ENCODE measurements at regions not wholly inside any gene's neighbourhood (a gene's known extent, or its start where the extent isn't known, plus 50 kb on each side); places are given as distances from the start of the nearest gene placed in this dataset.

DNA sequence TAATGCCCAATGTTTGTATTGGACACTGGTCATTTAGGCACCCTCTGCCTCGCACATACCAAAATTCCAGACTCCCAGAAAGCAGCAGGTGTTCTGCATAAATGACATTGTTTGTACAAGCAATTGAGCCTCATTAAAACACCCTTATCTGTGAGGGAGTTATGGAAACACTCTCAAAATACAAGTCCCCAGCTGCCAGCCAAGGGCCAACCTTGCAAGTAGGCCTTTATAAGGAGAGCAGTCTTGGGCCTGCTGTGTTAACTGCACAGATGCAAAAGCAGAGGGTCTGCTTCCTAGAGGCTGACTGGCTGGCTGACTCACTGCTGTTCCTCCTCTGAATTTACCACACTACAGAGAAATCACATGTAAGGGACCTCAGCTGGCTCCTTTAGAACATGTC, 150.4 kb upstream of the HMGN3 start:
- POLR2A ChIA-PET, result no interaction called here
- H3K27ac ChIP-seq (ENCODE audit: low read depth, low read length), result no peak overlapping the region
- no peak overlapping the region for H3K4me3 ChIP-seq (ENCODE audit: low read depth, low read length)
- H3K9me3 ChIP-seq (ENCODE audit: control insufficient read depth, insufficient read depth, low read length), result no peaks in the 10 kb centered on the region
- TF ChIP-seq, protein P1, sequence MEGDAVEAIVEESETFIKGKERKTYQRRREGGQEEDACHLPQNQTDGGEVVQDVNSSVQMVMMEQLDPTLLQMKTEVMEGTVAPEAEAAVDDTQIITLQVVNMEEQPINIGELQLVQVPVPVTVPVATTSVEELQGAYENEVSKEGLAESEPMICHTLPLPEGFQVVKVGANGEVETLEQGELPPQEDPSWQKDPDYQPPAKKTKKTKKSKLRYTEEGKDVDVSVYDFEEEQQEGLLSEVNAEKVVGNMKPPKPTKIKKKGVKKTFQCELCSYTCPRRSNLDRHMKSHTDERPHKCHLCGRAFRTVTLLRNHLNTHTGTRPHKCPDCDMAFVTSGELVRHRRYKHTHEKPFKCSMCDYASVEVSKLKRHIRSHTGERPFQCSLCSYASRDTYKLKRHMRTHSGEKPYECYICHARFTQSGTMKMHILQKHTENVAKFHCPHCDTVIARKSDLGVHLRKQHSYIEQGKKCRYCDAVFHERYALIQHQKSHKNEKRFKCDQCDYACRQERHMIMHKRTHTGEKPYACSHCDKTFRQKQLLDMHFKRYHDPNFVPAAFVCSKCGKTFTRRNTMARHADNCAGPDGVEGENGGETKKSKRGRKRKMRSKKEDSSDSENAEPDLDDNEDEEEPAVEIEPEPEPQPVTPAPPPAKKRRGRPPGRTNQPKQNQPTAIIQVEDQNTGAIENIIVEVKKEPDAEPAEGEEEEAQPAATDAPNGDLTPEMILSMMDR (IDR thresholded peaks at IDR 0.05; ENCODE audit: low read depth, low read length), result no peak
- CTCF ChIA-PET, result no interaction called here
- no peak for DNase-seq (ENCODE audit: low read depth, low spot score)
- H3K27me3 ChIP-seq (ENCODE audit: control insufficient read depth, insufficient read depth, low read length), result no peaks in the 10 kb centered on the region

DNA sequence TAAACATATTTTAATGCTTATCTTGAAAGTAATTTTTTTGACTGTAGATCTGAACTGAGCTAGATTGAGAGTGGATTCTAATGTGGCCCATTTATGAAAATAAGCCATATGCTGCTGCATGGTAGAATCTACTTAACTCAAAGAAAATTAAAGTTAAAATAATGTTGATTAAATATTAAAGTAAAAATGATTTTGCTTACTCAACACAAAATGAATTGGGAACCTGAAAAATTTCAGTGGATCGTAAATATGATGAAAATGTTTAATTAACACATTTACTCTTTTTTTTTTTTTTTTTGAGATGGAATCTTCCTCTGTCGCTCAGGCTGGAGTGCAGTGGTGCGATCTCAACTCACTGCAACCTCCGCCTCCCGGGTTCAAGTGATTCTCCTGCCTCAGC, 144.5 kb upstream of the HMGN3 start:
- DNase-seq (ENCODE audit: low read depth, low spot score), result no peak
- Histone ChIP-seq H3K4me3 (ENCODE audit: low read depth, low read length) (no peak overlapping the region), H3K27me3 (ENCODE audit: control insufficient read depth, insufficient read depth, low read length) (no peaks in the 10 kb centered on the region), H3K9me3 (ENCODE audit: control insufficient read depth, insufficient read depth, low read length) (no peaks in the 10 kb centered on the region), H3K27ac (ENCODE audit: low read depth, low read length) (no peak overlapping the region)
- POLR2A ChIA-PET, result no interaction called here
- CTCF ChIA-PET, result no interaction called here
- TF ChIP-seq, protein P1 (IDR thresholded peaks at IDR 0.05; ENCODE audit: low read depth, low read length), result no peak

DNA sequence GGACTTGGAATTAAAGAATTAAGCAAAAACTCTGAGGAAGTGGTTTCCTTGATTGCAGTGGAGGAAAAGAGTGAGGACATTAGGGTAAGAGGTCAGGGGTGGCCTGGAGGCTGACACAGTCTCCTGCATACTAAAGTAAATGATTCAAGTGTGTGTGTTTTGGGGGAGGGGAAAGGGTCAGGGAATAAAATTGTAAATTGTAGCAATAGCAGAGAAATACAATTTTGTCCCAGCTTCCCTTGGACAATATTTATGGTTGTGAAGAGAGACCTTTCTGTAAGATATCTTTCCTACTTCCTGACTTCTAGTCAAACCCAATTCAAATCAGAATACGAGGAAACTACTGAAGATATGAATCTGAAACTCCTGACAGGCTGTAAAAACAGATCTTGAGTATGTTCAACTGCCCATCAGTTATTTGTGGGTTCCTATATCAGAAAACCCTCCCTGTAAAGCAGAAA, 143.4 kb upstream of the HMGN3 start:
- ChIA-PET POLR2A (no interaction called here), CTCF (no interaction called here)
- no peak for DNase-seq (ENCODE audit: low read depth, low spot score)
- H3K9me3 ChIP-seq (ENCODE audit: control insufficient read depth, insufficient read depth, low read length), result no peaks in the 10 kb centered on the region
- no peak overlapping the region for H3K4me3 ChIP-seq (ENCODE audit: low read depth, low read length)
- TF ChIP-seq, protein P1 (IDR thresholded peaks at IDR 0.05; ENCODE audit: low read depth, low read length), result no peak
- H3K27me3 ChIP-seq (ENCODE audit: control insufficient read depth, insufficient read depth, low read length), result no peaks in the 10 kb centered on the region
- no peak overlapping the region for H3K27ac ChIP-seq (ENCODE audit: low read depth, low read length)

DNA sequence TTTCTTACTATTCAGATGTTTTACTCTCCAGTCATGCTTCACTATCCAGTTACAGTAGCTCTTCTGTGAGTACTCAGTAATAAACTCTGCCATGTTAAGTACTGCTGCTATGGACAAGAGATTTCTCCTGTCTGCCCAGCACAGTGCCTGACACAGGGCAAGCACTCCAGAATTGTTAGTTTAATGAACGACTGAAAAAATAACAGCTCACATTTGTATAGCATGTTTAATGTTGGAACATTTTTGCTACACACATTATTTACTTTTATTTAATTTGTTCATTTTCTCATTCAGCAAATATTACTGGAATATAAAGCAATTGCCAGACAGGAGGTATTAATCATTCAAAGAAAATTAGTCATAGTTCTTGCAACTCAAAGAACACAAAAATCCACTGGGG, 142.6 kb upstream of the HMGN3 start:
- Histone ChIP-seq H3K4me3 (ENCODE audit: low read depth, low read length) (no peak overlapping the region), H3K9me3 (ENCODE audit: control insufficient read depth, insufficient read depth, low read length) (no peaks in the 10 kb centered on the region), H3K27me3 (ENCODE audit: control insufficient read depth, insufficient read depth, low read length) (no peaks in the 10 kb centered on the region), H3K27ac (ENCODE audit: low read depth, low read length) (no peak overlapping the region)
- DNase-seq (ENCODE audit: low read depth, low spot score), result no peak
- POLR2A ChIA-PET, result no interaction called here
- TF ChIP-seq, protein P1 (IDR thresholded peaks at IDR 0.05; ENCODE audit: low read depth, low read length), result no peak
- CTCF ChIA-PET, result no interaction called here

DNA sequence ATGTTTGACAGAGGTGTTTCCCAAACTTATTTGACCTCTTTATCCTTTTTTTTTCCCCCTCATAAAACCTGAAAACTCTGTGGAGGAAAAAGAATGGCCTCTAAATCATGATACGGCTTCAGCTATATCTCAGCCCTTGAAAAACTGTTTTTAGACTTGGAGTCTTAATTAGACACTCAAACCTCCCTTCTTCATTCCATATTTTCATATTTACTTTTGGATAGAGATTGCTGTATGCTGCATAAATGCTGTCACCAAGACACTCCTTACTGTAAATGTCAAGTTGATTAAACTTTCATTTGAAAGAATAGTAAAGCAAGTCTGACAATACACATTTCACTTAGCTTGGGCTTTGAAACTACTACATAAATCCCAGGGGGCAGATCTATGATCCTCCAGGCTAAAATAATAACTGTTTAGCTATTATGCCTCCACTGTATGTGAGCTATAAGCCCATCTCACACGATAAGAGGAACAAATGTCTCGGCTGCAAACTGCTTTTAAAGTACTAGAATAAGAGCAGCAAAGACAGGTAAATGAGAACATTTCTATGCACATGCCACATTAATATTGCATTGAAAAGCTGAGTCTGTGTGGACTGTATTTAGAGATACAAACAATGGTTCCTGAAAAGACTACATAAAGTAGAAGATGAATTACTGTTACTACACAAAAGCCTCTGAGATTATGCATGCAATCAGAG, 141.3 kb upstream of the HMGN3 start:
- CTCF ChIA-PET, result no interaction called here
- POLR2A ChIA-PET, result no interaction called here
- TF ChIP-seq, protein P1 (IDR thresholded peaks at IDR 0.05; ENCODE audit: low read depth, low read length), result no peak
- no peak overlapping the region for H3K4me3 ChIP-seq (ENCODE audit: low read depth, low read length)
- H3K27me3 ChIP-seq (ENCODE audit: control insufficient read depth, insufficient read depth, low read length), result no peaks in the 10 kb centered on the region
- H3K9me3 ChIP-seq (ENCODE audit: control insufficient read depth, insufficient read depth, low read length), result no peaks in the 10 kb centered on the region
- H3K27ac ChIP-seq (ENCODE audit: low read depth, low read length), result no peak overlapping the region
- DNase-seq (ENCODE audit: low read depth, low spot score), result no peak

Data from AG04450 (cell line).